WTC11 (cell line): ENCODE measurements at regions not wholly inside any gene's neighbourhood (a gene's known extent, or its start where the extent isn't known, plus 50 kb on each side); places are given as distances from the start of the nearest gene placed in this dataset.

Experiments used
- ATAC-seq: fragments of 200-7000 bp; cut with Tn5 transposase; 2 replicates; pipeline ENCODE4 v1.10.0; 2021; ENCODE audit warnings: mild to moderate bottlenecking, moderate library complexity
- CTCF ChIA-PET: fragments of 300-600 bp; sonication (Branson Sonifier 250); formaldehyde crosslinking; loops from one replicate; lab custom pipeline; 2021; ENCODE audit warnings: antibody characterized with exemption; lab: Charles Lee
- POLR2A ChIA-PET: fragments of 350-600 bp; sonication (Branson Sonifier 250); formaldehyde crosslinking; loops from one replicate; lab custom pipeline; 2021; ENCODE audit warnings: antibody characterized with exemption; lab: Charles Lee
- DNase-seq: peaks from one replicate; pipeline ENCODE4 v3.0.0; 2021; ENCODE audit warnings: low spot score
- H3K27ac Mint-ChIP-seq: 2 replicates; pipeline ENCODE4 v1.8.0; 2021; ENCODE audit warnings: mixed read lengths
- H3K27me3 Mint-ChIP-seq: 2 replicates; pipeline ENCODE4 v1.8.0; 2021; ENCODE audit warnings: low read depth, mild to moderate bottlenecking, moderate library complexity, mixed read lengths
- H3K36me3 Mint-ChIP-seq: 2 replicates; pipeline ENCODE4 v1.8.0; 2021; ENCODE audit warnings: mixed read lengths
- H3K4me1 Mint-ChIP-seq: 2 replicates; pipeline ENCODE4 v1.8.0; 2022; ENCODE audit warnings: mixed read lengths
- H3K4me3 Mint-ChIP-seq: 2 replicates; pipeline ENCODE4 v1.8.0; 2021; ENCODE audit warnings: mild to moderate bottlenecking, moderate library complexity, mixed read lengths
- H3K9me3 Mint-ChIP-seq: 2 replicates; pipeline ENCODE4 v1.8.0; 2021; ENCODE audit warnings: mixed read lengths
- CREM ChIP-seq: sonication (generic); formaldehyde crosslinking; IDR thresholded peaks from 2 replicates; pipeline ENCODE4 v1.8.1; 2022; ENCODE audit warnings: mild to moderate bottlenecking, missing genetic modification reagents, moderate library complexity
- FOXP1 ChIP-seq: sonication (generic); formaldehyde crosslinking; IDR thresholded peaks from 2 replicates; pipeline ENCODE4 v1.8.0; 2022; ENCODE audit warnings: missing genetic modification reagents, mild to moderate bottlenecking, moderate library complexity, borderline replicate concordance
- GABPB1 ChIP-seq: sonication (generic); formaldehyde crosslinking; IDR thresholded peaks from 2 replicates; pipeline ENCODE4 v1.8.1; 2023; ENCODE audit warnings: mild to moderate bottlenecking, missing genetic modification reagents
- GTF2I ChIP-seq: fragments of 250-450 bp; sonication (Bioruptor Pico); conservative IDR thresholded peaks from 2 replicates; pipeline ENCODE4 v1.4.0; 2021; ENCODE audit warnings: mild to moderate bottlenecking
- NFE2L1 ChIP-seq: sonication (generic); formaldehyde crosslinking; IDR thresholded peaks from 2 replicates; pipeline ENCODE4 v1.8.1; 2023; ENCODE audit warnings: missing genetic modification reagents
- OVOL2 ChIP-seq: fragments of 250-450 bp; sonication (Bioruptor Pico); IDR thresholded peaks from 2 replicates; pipeline ENCODE4 v1.9.0; 2021; ENCODE audit warnings: mild to moderate bottlenecking, borderline replicate concordance
- SMAD4 ChIP-seq: sonication (generic); formaldehyde crosslinking; IDR thresholded peaks from 2 replicates; pipeline ENCODE4 v1.8.0; 2022; ENCODE audit warnings: mild to moderate bottlenecking, missing genetic modification reagents
- SOX15 ChIP-seq: fragments of 250-450 bp; sonication (Bioruptor Pico); IDR thresholded peaks from 2 replicates; pipeline ENCODE4 v1.9.0; 2021; ENCODE audit warnings: mild to moderate bottlenecking
- TEAD4 ChIP-seq: sonication (generic); formaldehyde crosslinking; IDR thresholded peaks from 2 replicates; pipeline ENCODE4 v1.8.0; 2022; ENCODE audit warnings: mild to moderate bottlenecking, missing genetic modification reagents
- TP53 ChIP-seq: sonication (generic); formaldehyde crosslinking; IDR thresholded peaks from 2 replicates; pipeline ENCODE4 v1.8.1; 2023; ENCODE audit warnings: mild to moderate bottlenecking, missing genetic modification reagents
- ZNF219 ChIP-seq: sonication (generic); formaldehyde crosslinking; IDR thresholded peaks from 2 replicates; pipeline ENCODE4 v1.8.0; 2023; ENCODE audit warnings: missing genetic modification reagents, mild to moderate bottlenecking, borderline replicate concordance
- ZNF416 ChIP-seq: fragments of 250-450 bp; sonication (Bioruptor Pico); IDR thresholded peaks from 2 replicates; pipeline ENCODE4 v1.9.0; 2021; ENCODE audit warnings: mild to moderate bottlenecking, inconsistent platforms
- ZNF671 ChIP-seq: fragments of 250-450 bp; sonication (Bioruptor Pico); IDR thresholded peaks from 2 replicates; pipeline ENCODE4 v1.8.0; 2021; ENCODE audit warnings: mild to moderate bottlenecking
- TF ChIP-seq, protein P1 (sequence below): sonication (generic); formaldehyde crosslinking; IDR thresholded peaks from 2 replicates; pipeline ENCODE4 v1.8.1; 2022; ENCODE audit warnings: low read depth, mild to moderate bottlenecking, moderate library complexity, missing genetic modification reagents, borderline replicate concordance
- TF ChIP-seq, protein P2 (sequence below): fragments of 200-600 bp; IDR thresholded peaks from 2 replicates; pipeline ENCODE4 v1.8.0; 2022; ENCODE audit warnings: antibody characterized with exemption
- TF ChIP-seq, protein P3 (sequence below): fragments of 250-450 bp; sonication (Bioruptor Pico); IDR thresholded peaks from 2 replicates; pipeline ENCODE4 v1.9.0; 2021; ENCODE audit warnings: mild to moderate bottlenecking
- TF ChIP-seq, protein P4 (sequence below): sonication (generic); formaldehyde crosslinking; IDR thresholded peaks from 2 replicates; pipeline ENCODE4 v1.8.0; 2022; ENCODE audit warnings: mild to moderate bottlenecking, missing genetic modification reagents

DNA sequence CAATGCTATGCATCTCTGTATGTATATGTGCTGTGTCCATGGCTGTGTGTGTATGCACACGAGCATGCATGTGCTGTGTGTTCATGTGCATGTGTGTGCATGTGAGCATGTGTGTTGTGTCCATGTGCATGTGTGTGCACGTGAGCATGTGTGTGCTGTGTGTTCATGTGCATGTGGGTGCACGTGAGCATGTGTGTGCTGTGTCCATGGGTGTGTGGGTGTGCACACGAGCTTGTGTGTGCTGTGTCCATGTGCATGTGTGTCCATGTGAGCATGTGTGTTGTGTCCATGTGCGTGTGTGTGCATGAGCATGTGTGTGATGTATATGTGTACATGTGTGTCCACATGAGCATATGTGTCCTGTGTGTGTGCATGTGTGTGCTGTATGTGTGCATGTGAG is 414.4 kb upstream of the SALL3 start:
- no peak for ATAC-seq
- no peaks in the 10 kb centered on the region for H3K4me1 Mint-ChIP-seq
- H3K4me3 Mint-ChIP-seq = no peak overlapping the region
- POLR2A ChIA-PET = no interaction called here
- peaks cover 38% of the 10 kb centered on the region for H3K36me3 Mint-ChIP-seq
- H3K27me3 Mint-ChIP-seq = peaks cover 8% of the 10 kb centered on the region
- H3K9me3 Mint-ChIP-seq = peaks cover 48% of the 10 kb centered on the region
- H3K27ac Mint-ChIP-seq = no peak overlapping the region
- TF ChIP-seq NFE2L1 (CRISPR knock-in tag) = no peak
- no peak for TF ChIP-seq SMAD4 (CRISPR knock-in tag)
- no peak for TF ChIP-seq GABPB1
- no peak for TF ChIP-seq ZNF416 (CRISPR knock-in tag)
- no peak for TF ChIP-seq TEAD4 (CRISPR knock-in tag)
- no peak for TF ChIP-seq SOX15
- no peak for TF ChIP-seq CREM (CRISPR knock-in tag)
- TF ChIP-seq ZNF671 (CRISPR knock-in tag) = no peak
- DNase-seq = no peak
- CTCF ChIA-PET = no interaction called here

DNA sequence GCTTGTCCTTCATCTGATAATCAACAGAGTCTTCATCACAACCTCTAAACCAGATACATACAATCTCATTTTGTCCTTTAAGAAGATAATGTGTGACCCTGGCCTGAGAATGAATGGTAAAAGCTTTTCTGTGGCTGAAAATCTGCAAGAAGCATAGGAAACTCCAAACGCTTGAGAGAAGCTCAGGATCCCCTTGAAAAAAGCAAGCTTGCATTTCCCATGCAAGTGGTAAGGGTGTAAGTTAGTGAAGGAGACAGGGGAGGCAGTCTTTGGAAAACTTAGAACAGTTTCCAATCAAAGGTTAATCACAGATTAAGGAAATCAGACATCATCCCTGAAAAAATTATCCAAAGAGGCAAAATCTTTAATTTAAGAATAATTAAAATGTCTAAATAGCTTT is 413.6 kb upstream of the SALL3 start:
- ChIA-PET POLR2A (no interaction called here), CTCF (no interaction called here)
- Mint-ChIP-seq H3K9me3 (peaks cover 49% of the 10 kb centered on the region), H3K27ac (no peak overlapping the region), H3K4me3 (no peak overlapping the region), H3K4me1 (no peaks in the 10 kb centered on the region), H3K36me3 (peaks cover 38% of the 10 kb centered on the region), H3K27me3 (peaks cover 8% of the 10 kb centered on the region)
- TF ChIP-seq, protein P1, sequence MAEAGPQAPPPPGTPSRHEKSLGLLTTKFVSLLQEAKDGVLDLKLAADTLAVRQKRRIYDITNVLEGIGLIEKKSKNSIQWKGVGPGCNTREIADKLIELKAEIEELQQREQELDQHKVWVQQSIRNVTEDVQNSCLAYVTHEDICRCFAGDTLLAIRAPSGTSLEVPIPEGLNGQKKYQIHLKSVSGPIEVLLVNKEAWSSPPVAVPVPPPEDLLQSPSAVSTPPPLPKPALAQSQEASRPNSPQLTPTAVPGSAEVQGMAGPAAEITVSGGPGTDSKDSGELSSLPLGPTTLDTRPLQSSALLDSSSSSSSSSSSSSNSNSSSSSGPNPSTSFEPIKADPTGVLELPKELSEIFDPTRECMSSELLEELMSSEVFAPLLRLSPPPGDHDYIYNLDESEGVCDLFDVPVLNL (CRISPR knock-in tag) = no peak
- TF ChIP-seq FOXP1 (CRISPR knock-in tag) (no peak), TP53 (no peak), GTF2I (CRISPR knock-in tag) (no peak), OVOL2 (no peak), ZNF219 (CRISPR knock-in tag) (no peak)
- TF ChIP-seq, protein P2, sequence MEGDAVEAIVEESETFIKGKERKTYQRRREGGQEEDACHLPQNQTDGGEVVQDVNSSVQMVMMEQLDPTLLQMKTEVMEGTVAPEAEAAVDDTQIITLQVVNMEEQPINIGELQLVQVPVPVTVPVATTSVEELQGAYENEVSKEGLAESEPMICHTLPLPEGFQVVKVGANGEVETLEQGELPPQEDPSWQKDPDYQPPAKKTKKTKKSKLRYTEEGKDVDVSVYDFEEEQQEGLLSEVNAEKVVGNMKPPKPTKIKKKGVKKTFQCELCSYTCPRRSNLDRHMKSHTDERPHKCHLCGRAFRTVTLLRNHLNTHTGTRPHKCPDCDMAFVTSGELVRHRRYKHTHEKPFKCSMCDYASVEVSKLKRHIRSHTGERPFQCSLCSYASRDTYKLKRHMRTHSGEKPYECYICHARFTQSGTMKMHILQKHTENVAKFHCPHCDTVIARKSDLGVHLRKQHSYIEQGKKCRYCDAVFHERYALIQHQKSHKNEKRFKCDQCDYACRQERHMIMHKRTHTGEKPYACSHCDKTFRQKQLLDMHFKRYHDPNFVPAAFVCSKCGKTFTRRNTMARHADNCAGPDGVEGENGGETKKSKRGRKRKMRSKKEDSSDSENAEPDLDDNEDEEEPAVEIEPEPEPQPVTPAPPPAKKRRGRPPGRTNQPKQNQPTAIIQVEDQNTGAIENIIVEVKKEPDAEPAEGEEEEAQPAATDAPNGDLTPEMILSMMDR = no peak
- TF ChIP-seq, protein P3, sequence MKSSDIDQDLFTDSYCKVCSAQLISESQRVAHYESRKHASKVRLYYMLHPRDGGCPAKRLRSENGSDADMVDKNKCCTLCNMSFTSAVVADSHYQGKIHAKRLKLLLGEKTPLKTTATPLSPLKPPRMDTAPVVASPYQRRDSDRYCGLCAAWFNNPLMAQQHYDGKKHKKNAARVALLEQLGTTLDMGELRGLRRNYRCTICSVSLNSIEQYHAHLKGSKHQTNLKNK (CRISPR knock-in tag) = no peak
- no peak for DNase-seq
- ATAC-seq = no peak

DNA sequence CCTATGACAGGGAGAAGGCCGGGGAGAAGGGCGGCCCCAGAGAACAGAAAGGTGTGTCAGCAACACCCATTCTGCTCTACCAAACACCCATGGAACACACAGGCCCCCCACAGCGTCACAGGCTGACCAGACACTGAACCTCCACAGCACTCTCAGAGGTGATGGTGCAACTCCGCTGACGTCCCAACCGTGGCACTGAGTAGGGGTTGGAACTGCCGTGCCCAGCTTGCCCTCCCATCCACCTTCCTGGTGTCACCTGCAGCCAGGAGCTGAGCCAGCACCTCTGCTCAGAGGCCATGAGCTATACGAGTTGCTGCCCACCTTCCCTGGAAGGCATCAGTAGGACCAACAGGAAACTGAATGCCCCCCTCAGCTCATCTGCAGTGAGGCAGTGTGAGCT is 412.9 kb upstream of the SALL3 start:
- Mint-ChIP-seq H3K27ac (no peak overlapping the region), H3K4me1 (no peaks in the 10 kb centered on the region), H3K9me3 (peaks cover 54% of the 10 kb centered on the region)

More for the DNA sequence above, 412.9 kb upstream of the SALL3 start:
- peaks cover 8% of the 10 kb centered on the region for H3K27me3 Mint-ChIP-seq
- TF ChIP-seq, protein P4, sequence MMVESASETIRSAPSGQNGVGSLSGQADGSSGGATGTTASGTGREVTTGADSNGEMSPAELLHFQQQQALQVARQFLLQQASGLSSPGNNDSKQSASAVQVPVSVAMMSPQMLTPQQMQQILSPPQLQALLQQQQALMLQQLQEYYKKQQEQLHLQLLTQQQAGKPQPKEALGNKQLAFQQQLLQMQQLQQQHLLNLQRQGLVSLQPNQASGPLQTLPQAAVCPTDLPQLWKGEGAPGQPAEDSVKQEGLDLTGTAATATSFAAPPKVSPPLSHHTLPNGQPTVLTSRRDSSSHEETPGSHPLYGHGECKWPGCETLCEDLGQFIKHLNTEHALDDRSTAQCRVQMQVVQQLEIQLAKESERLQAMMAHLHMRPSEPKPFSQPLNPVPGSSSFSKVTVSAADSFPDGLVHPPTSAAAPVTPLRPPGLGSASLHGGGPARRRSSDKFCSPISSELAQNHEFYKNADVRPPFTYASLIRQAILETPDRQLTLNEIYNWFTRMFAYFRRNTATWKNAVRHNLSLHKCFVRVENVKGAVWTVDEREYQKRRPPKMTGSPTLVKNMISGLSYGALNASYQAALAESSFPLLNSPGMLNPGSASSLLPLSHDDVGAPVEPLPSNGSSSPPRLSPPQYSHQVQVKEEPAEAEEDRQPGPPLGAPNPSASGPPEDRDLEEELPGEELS (CRISPR knock-in tag) = no peak
- TF ChIP-seq, all 79 proteins: peak for 0
- Mint-ChIP-seq H3K4me3 (no peak overlapping the region), H3K36me3 (peaks cover 41% of the 10 kb centered on the region)
- DNase-seq (no peak), ATAC-seq (no peak)
- ChIA-PET CTCF (no interaction called here), POLR2A (no interaction called here)
